NCI-H1930 (cell line): ENCODE measurements at regions not wholly inside any gene's neighbourhood (a gene's known extent, or its start where the extent isn't known, plus 50 kb on each side); places are given as distances from the start of the nearest gene placed in this dataset.
"Not testable (repeated sequence)": the region's sequence is repeated elsewhere in the genome, so short reads cannot be mapped to it uniquely, and the experiment has no call there.

ENCODE experiments used
- DNase-seq, 2 experiments: peaks; one replicate each; lab custom pipeline; 2025; lab: John Stamatoyannopoulos, UW

DNA sequence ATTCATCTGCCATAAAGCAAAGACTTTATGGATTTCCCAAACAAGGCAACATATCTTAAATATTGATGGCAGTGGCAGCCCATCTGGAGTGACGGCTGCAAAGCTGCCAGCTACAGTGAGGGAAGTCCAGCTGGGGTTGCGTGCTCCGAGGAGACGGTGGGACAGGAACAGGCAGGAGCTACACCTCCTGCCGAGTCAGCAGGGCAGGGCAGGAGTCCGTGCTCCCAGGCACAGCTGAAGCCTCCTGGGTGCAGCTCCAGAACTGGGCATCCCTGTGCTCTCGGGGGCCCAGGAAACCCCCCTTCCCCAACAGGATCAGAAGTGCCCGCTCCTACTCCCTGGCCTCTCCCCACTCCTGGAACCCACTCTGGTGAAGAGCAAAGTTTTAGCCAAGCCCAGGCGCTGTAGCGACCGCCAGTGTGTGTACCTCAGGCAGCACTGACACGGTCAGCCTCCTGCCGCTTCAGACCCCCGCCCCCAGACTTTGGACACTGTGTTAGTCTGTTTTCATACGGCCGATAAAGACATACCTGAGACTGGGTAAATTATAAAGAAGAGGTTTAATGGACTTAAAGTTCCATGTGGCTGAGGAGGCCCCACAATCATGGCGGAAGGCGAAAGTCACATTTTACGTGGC, 556.4 kb upstream of the CCDC54 start:
- no peak for DNase-seq

- no peak for DNase-seq
Observed at GRCh38 chr3:106821801-106822200, 555.4 kb upstream of the CCDC54 start.

DNA sequence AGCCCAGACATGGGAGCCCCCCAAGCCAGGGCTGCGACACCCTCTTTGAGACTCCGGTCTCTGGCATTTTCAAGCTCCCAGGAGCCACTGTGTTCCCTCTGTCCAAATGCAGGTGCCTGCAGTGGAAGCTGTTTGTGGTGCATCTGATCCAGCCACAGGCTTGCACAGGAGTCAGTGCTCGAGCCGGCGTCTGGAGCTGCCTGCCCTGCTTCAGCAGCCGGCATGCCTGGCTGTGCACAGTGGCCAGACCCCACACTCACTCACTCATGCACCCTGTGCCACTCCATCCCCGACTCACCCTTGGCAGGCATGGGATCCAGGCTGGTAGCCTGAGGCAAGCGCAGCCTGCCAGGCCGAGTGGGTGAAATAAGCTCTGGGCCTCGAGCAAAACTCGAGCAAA, 555.0 kb upstream of the CCDC54 start:
- DNase-seq: no peak

DNA sequence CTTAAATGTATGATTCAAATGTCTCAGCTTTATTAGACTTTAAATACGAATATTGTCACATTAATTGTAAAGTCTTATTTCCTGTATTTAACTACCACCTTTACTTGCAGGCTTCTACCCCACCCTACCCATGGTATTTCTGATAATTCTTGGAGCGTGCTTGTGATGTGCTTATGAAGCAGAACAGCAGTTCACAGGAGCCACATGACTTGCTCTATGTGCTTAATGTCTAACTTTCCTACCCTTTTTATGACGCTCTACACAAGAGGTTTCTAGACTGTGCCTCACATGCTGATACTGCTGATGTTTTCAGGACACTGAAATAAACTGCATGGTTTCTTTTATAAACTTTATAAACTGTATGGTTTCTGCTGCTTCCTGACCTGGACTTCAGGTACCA, 553.5 kb upstream of the CCDC54 start:
- DNase-seq: no peak

DNA sequence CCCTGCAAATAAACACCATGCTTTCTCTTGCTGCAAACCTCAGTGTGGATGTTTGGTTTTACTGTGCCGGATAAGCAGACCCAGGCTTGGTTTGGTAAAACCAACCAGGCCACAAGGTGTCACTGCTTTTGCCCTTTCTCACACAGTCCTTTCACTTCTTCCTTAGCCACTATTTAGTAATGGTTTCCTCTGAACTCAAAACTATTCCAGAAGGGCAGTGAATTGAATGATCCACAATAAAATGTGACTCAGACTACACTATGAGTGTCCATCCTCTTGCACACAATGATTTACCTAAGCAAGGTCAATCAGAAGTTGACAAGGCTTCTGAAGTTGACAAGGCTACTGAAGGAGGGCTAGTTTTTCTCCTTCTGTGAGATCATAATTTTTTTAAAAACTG, 552.4 kb upstream of the CCDC54 start:
- DNase-seq: no peak

GRCh38 chr3:106825962-106826605, 551.2 kb upstream of the CCDC54 start:
- no peak for DNase-seq

GRCh38 chr3:106826791-106827311, 550.4 kb upstream of the CCDC54 start:
- no peak for DNase-seq

GRCh38 chr3:106827515-106828213, 549.6 kb upstream of the CCDC54 start:
- DNase-seq: no peak

- no peak for DNase-seq
Observed at GRCh38 chr3:106829206-106829605, 548.0 kb upstream of the CCDC54 start.

DNA sequence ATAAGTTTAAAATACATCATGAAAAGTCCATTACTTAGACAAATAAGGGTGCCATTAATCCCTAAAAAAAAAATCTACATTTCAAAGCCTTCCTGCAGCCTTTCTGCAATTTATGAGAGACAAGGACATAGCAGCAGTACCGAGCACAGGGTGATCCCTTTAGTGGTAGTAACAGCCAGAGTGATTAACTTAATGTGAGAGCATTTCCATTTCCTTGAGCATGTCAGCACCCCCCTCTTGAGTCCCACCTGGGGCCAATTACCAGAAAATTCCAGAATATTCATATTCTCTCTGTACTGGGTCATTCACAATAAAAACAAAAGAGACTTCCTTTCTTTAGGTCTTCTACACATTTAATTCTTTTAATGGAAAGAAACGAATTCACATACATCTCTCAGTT, 546.9 kb upstream of the CCDC54 start:
- no peak for DNase-seq

DNA sequence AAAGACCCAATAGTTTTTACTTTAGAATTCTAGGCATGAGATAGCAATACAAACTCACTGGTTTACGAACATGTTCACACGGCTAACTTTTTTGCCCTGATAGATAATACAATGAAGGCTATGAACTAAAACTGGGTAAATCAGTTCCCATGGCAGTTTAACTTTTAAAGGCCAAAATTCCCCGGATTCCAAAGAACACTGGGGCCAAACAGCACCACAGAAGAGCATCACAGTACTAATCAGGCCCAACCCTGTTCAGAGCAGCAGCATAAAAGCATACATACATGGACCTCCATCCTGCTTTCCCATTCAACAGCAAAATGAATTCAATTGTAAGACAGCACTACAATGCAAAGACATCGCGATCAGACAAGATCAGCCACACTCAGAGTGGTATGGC, 540.3 kb upstream of the CCDC54 start:
- DNase-seq: no peak

GRCh38 chr3:106837616-106838015, 539.6 kb upstream of the CCDC54 start:
- DNase-seq: no peak

- DNase-seq: no peak
Observed at GRCh38 chr3:106839576-106840280, 537.5 kb upstream of the CCDC54 start.

- no peak for DNase-seq
Observed at GRCh38 chr3:106840319-106840718, 536.9 kb upstream of the CCDC54 start.

GRCh38 chr3:106842151-106842550, 535.1 kb upstream of the CCDC54 start:
- no peak for DNase-seq

DNA sequence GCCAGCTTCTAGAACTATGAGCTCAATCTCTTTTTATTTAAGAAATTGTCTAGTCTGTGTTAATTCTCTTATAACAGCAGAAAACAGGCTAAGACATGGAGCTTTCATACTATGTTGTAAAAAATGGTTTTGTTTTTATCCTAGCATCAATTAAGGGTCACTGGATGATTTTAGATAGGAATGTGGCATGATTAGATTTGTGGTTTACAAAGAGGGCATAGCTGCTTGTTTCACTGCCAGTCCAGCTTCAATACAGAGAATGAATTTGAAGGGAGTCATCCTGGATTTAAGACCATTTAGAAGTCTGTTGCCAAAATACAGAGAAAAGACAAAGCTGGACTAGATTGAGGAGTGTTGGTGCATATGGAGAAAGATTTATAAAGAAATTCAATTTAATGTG, 532.6 kb upstream of the CCDC54 start:
- DNase-seq: no peak

DNA sequence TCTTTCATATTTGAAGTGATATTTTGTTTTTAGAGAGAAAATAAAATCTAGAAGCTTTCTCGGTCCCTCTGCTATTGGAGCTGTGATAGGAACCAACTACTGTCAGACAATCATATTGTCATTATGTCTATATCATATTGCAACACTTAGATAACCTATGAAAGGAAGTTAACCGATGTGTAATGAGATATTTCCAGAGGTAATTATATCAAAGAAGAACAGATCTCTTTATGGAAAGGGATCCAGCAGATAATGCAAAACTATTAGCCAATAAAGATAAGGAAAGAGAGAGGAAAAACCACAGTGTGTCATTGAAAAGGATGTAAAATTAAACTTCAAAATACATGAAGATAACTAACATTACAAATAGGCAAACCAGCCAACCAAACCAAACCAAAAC, 529.1 kb upstream of the CCDC54 start:
- DNase-seq: no peak

DNA sequence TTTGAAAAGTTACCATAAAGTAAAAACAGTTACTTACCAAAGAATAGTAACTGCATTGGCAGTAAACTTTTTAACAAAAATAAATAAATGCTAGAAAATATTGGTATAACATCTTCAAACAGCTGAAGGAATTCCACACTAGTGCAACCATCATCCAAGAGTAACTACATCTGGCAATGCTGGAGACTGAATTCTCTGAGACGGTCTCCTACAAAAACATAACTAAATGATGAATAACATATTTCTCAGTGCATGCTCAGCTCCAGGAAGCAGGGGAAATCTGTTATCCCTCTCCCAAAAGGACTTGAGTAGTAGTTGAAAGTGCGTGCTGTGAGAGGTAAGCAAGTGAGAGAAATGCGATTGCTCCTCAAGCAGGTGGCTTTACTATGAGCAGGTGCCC, 526.8 kb upstream of the CCDC54 start:
- DNase-seq: no peak

GRCh38 chr3:106858321-106858720, 518.9 kb upstream of the CCDC54 start:
- not testable (repeated sequence) for DNase-seq

DNA sequence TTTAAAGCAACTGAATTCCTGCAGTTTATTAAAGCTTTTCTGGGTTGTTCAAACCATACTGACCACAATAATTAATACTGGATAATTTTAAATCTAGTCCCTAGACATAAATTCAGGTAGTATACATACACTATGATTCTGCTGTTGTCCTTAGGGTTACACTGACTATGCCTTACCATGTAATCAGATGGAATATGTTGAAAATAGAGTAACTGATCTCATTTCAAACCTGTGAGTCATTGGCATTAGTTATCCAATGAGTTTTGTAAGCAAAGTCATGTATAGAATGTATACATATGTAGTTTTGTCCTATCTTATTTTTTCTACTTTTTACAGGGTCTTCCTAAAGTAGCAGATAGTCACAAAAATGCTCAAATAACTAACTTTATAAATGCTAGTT, 517.1 kb upstream of the CCDC54 start:
- no peak for DNase-seq

- DNase-seq: no peak
Observed at GRCh38 chr3:106862067-106862466, 515.2 kb upstream of the CCDC54 start.

- no peak for DNase-seq
Observed at GRCh38 chr3:106877627-106878026, 499.6 kb upstream of the CCDC54 start.

DNA sequence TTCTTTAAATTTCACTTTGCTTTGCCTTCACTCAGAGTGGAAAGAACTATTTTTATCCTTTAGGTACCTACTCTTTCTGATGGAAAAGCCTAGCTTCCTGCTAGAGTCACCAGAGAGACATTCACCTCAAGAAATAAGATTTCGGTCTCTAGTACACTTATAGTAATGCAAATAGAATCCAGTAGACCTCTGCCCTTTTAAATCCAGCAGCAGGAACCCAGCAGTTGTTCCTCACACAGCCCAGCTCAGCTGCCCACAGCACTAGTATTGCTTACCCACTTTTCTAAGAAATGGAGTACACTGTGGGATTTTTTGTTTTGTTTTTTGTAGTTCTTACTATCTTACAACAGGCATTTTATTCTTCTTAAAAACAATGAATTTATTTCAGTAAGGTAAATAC, 497.0 kb upstream of the CCDC54 start:
- DNase-seq: no peak
